ENCODE measurements at regions not wholly inside any gene's neighbourhood (a gene's known extent, or its start where the extent isn't known, plus 50 kb on each side); places are given as distances from the start of the nearest gene placed in this dataset.
A peak's percentile ranks its signal among the peaks of the same experiment; 100 is the strongest.

GRCh38 chr1:193707271-193708021 lies 521.0 kb upstream of the B3GALT2 start:
- CTCF ChIA-PET = interaction anchor here (0.9 kb wide), 1 partner anchor 21 kb away, joined by 3 read pairs; no protein-coding TSS in a partner anchor
- Histone ChIP-seq H3K9me3 (ENCODE audit: low read length) (no peaks in the 10 kb centered on the region), H3K27ac (ENCODE audit: low read depth, low read length) (no peak overlapping the region), H3K4me1 (ENCODE audit: insufficient read depth, low read length) (no peaks in the 10 kb centered on the region), H3K36me3 (ENCODE audit: insufficient read depth, low read length) (no peaks in the 10 kb centered on the region), H3K27me3 (ENCODE audit: insufficient read depth, low read length, poor library complexity, severe bottlenecking) (no peaks in the 10 kb centered on the region), H3K4me3 (ENCODE audit: low read length) (no peak overlapping the region)
- no peaks in the 10 kb centered on the region for H3K27me3 Mint-ChIP-seq
- peaks cover 11 to 24% (median 14%) of the 10 kb centered on the region in 3 donors for H3K4me1 Mint-ChIP-seq
- peak overlapping the region in 3 of 7 donors; percentile 15 to 51 (median 49) for H3K4me3 Mint-ChIP-seq
- H3K27ac Mint-ChIP-seq = peak overlapping the region in 4 of 8 donors; percentile 17 to 64 (median 32)
- no peaks in the 10 kb centered on the region for H3K9me3 Mint-ChIP-seq
- POLR2A ChIA-PET = no interaction called here
- no peak for DNase-seq
- peaks cover 0 to 14% (median 0%) of the 10 kb centered on the region in 3 donors for H3K36me3 Mint-ChIP-seq

GRCh38 chr1:193706766-193707165 lies 520.4 kb upstream of the B3GALT2 start:
- ChIA-PET CTCF (no interaction called here), POLR2A (no interaction called here)
- Mint-ChIP-seq H3K9me3 (no peaks in the 10 kb centered on the region), H3K27ac (no peak overlapping the region), H3K27me3 (no peaks in the 10 kb centered on the region), H3K4me1 (peaks cover 16 to 28% (median 17%) of the 10 kb centered on the region in 3 donors), H3K4me3 (no peak overlapping the region), H3K36me3 (peaks cover 0 to 14% (median 0%) of the 10 kb centered on the region in 3 donors)
- no peaks in the 10 kb centered on the region for H3K9me3 ChIP-seq (ENCODE audit: low read length)
- no peak for DNase-seq
- H3K27me3 ChIP-seq (ENCODE audit: insufficient read depth, low read length, poor library complexity, severe bottlenecking) = no peaks in the 10 kb centered on the region
- no peak overlapping the region for H3K4me3 ChIP-seq (ENCODE audit: low read length)
- no peaks in the 10 kb centered on the region for H3K4me1 ChIP-seq (ENCODE audit: insufficient read depth, low read length)
- no peaks in the 10 kb centered on the region for H3K36me3 ChIP-seq (ENCODE audit: insufficient read depth, low read length)
- no peak overlapping the region for H3K27ac ChIP-seq (ENCODE audit: low read depth, low read length)

DNA sequence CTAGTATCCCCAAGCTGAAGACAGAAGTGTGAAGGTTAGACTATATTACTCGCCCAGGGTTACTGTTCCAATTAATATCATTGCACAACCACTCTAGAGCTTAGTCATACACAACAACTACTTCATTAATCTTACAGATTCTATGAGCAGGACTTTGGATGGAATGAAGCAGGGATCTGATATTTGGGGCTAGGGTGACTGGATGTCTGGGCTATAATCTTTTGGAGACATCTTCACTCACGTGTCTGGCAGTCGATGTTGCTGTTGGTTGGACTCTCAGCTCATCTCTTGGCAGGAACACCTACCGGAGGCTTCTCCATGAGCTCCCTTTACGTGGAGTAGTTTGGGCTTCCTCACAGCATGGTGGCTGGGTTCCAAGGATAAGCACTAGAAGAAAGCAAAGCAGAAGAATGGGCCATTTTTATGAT lies 519.2 kb upstream of the B3GALT2 start:
- H3K27me3 ChIP-seq (ENCODE audit: insufficient read depth, low read length, poor library complexity, severe bottlenecking) = no peaks in the 10 kb centered on the region
- ChIA-PET POLR2A (no interaction called here), CTCF (no interaction called here)
- no peaks in the 10 kb centered on the region for H3K27me3 Mint-ChIP-seq
- no peak overlapping the region for H3K4me3 Mint-ChIP-seq
- peaks cover 22 to 34% (median 27%) of the 10 kb centered on the region in 3 donors for H3K4me1 Mint-ChIP-seq
- H3K9me3 ChIP-seq (ENCODE audit: low read length) = no peaks in the 10 kb centered on the region
- no peaks in the 10 kb centered on the region for H3K9me3 Mint-ChIP-seq
- no peak overlapping the region for H3K27ac ChIP-seq (ENCODE audit: low read depth, low read length)
- peaks cover 0 to 14% (median 0%) of the 10 kb centered on the region in 3 donors for H3K36me3 Mint-ChIP-seq
- DNase-seq = no peak
- H3K36me3 ChIP-seq (ENCODE audit: insufficient read depth, low read length) = no peaks in the 10 kb centered on the region
- H3K27ac Mint-ChIP-seq = peak overlapping the region in 2 of 8 donors; percentile 18 to 63
- H3K4me3 ChIP-seq (ENCODE audit: low read length) = no peak overlapping the region
- no peaks in the 10 kb centered on the region for H3K4me1 ChIP-seq (ENCODE audit: insufficient read depth, low read length)

GRCh38 chr1:193703655-193704054 lies 517.2 kb upstream of the B3GALT2 start:
- ChIA-PET CTCF (no interaction called here), POLR2A (no interaction called here)
- no peaks in the 10 kb centered on the region for H3K27me3 ChIP-seq (ENCODE audit: insufficient read depth, low read length, poor library complexity, severe bottlenecking)
- Mint-ChIP-seq H3K4me3 (no peak overlapping the region), H3K27me3 (no peaks in the 10 kb centered on the region), H3K36me3 (peaks cover 0 to 14% (median 0%) of the 10 kb centered on the region in 3 donors), H3K27ac (no peak overlapping the region), H3K9me3 (no peaks in the 10 kb centered on the region), H3K4me1 (peaks cover 20 to 32% (median 27%) of the 10 kb centered on the region in 3 donors)
- no peaks in the 10 kb centered on the region for H3K9me3 ChIP-seq (ENCODE audit: low read length)
- no peak overlapping the region for H3K27ac ChIP-seq (ENCODE audit: low read depth, low read length)
- no peak for DNase-seq
- no peaks in the 10 kb centered on the region for H3K36me3 ChIP-seq (ENCODE audit: insufficient read depth, low read length)
- no peaks in the 10 kb centered on the region for H3K4me1 ChIP-seq (ENCODE audit: insufficient read depth, low read length)
- H3K4me3 ChIP-seq (ENCODE audit: low read length) = no peak overlapping the region

DNA sequence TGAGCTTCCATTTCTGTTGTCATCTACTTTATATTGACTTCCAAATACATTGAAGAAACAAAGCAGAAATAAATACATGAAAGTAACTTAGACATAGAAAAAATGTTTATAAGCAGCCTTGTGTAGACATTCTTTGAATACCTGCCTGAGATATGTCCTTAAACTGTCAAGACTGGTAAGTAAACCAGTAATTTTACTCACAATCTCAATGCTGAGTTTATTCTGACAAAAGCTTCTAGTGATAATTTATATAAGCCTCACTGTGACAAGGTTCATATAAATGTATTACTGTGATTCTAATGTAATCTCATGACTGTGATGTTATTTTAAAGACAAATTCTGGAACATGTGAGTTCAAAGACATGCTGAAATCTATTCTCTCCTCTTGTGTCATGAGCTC lies 516.7 kb upstream of the B3GALT2 start:
- Mint-ChIP-seq H3K9me3 (no peaks in the 10 kb centered on the region), H3K27me3 (no peaks in the 10 kb centered on the region), H3K27ac (no peak overlapping the region), H3K4me1 (peaks cover 17 to 28% (median 24%) of the 10 kb centered on the region in 3 donors), H3K4me3 (no peak overlapping the region), H3K36me3 (peaks cover 0 to 14% (median 0%) of the 10 kb centered on the region in 3 donors)
- no peak for DNase-seq
- CTCF ChIA-PET = no interaction called here
- no peak overlapping the region for H3K4me3 ChIP-seq (ENCODE audit: low read length)
- no peaks in the 10 kb centered on the region for H3K36me3 ChIP-seq (ENCODE audit: insufficient read depth, low read length)
- POLR2A ChIA-PET = no interaction called here
- H3K27me3 ChIP-seq (ENCODE audit: insufficient read depth, low read length, poor library complexity, severe bottlenecking) = no peaks in the 10 kb centered on the region
- H3K9me3 ChIP-seq (ENCODE audit: low read length) = no peaks in the 10 kb centered on the region
- H3K4me1 ChIP-seq (ENCODE audit: insufficient read depth, low read length) = no peaks in the 10 kb centered on the region
- no peak overlapping the region for H3K27ac ChIP-seq (ENCODE audit: low read depth, low read length)

- H3K9me3 ChIP-seq (ENCODE audit: low read length) = no peaks in the 10 kb centered on the region
- Mint-ChIP-seq H3K9me3 (no peaks in the 10 kb centered on the region), H3K4me3 (no peak overlapping the region), H3K36me3 (peaks cover 0 to 14% (median 0%) of the 10 kb centered on the region in 3 donors), H3K27ac (peak overlapping the region in 1 of 8 donors; percentile 48), H3K4me1 (peaks cover 8 to 18% (median 15%) of the 10 kb centered on the region in 3 donors), H3K27me3 (no peaks in the 10 kb centered on the region)
- no peak overlapping the region for H3K4me3 ChIP-seq (ENCODE audit: low read length)
- no peaks in the 10 kb centered on the region for H3K36me3 ChIP-seq (ENCODE audit: insufficient read depth, low read length)
- no peaks in the 10 kb centered on the region for H3K27me3 ChIP-seq (ENCODE audit: insufficient read depth, low read length, poor library complexity, severe bottlenecking)
- ChIA-PET POLR2A (no interaction called here), CTCF (no interaction called here)
- H3K4me1 ChIP-seq (ENCODE audit: insufficient read depth, low read length) = no peaks in the 10 kb centered on the region
- H3K27ac ChIP-seq (ENCODE audit: low read depth, low read length) = no peak overlapping the region
- DNase-seq = no peak
These were observed 515.3 kb upstream of the B3GALT2 start for GRCh38 chr1:193701759-193702158.

- ChIA-PET POLR2A (no interaction called here), CTCF (no interaction called here)
- Histone ChIP-seq H3K36me3 (ENCODE audit: insufficient read depth, low read length) (no peaks in the 10 kb centered on the region), H3K4me3 (ENCODE audit: low read length) (no peak overlapping the region), H3K4me1 (ENCODE audit: insufficient read depth, low read length) (no peaks in the 10 kb centered on the region), H3K27me3 (ENCODE audit: insufficient read depth, low read length, poor library complexity, severe bottlenecking) (no peaks in the 10 kb centered on the region), H3K9me3 (ENCODE audit: low read length) (no peaks in the 10 kb centered on the region), H3K27ac (ENCODE audit: low read depth, low read length) (no peak overlapping the region)
- H3K4me1 Mint-ChIP-seq = peaks cover 8 to 18% (median 15%) of the 10 kb centered on the region in 3 donors
- no peak overlapping the region for H3K4me3 Mint-ChIP-seq
- no peak for DNase-seq
- H3K36me3 Mint-ChIP-seq = peaks cover 0 to 10% (median 0%) of the 10 kb centered on the region in 3 donors
- no peaks in the 10 kb centered on the region for H3K27me3 Mint-ChIP-seq
- H3K9me3 Mint-ChIP-seq = no peaks in the 10 kb centered on the region
- H3K27ac Mint-ChIP-seq = no peak overlapping the region
These were observed 514.4 kb upstream of the B3GALT2 start for GRCh38 chr1:193700710-193701355.

DNA sequence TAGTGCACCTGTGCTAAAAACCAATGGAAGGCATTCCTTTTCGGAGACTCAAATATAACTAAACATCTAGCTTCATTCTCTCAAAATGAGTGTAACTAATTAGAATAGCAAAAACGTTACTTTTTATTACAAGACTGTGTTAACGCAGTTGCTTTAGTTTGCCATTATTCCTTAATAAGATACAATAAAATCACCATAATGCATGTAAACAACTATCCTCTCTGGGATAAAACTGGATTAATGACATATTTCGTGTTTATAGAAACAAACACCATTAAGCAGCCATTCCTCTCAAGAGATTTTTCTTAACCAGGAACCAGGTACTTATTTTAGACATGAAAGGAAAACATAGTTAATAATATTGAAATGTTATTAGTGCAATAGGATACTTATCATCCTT lies 512.8 kb upstream of the B3GALT2 start:
- no peak for DNase-seq
- H3K4me3 Mint-ChIP-seq = no peak overlapping the region
- peaks cover 8 to 18% (median 15%) of the 10 kb centered on the region in 3 donors for H3K4me1 Mint-ChIP-seq
- no peaks in the 10 kb centered on the region for H3K36me3 ChIP-seq (ENCODE audit: insufficient read depth, low read length)
- ChIA-PET CTCF (no interaction called here), POLR2A (no interaction called here)
- H3K9me3 Mint-ChIP-seq = no peaks in the 10 kb centered on the region
- no peaks in the 10 kb centered on the region for H3K36me3 Mint-ChIP-seq
- no peaks in the 10 kb centered on the region for H3K27me3 ChIP-seq (ENCODE audit: insufficient read depth, low read length, poor library complexity, severe bottlenecking)
- H3K4me1 ChIP-seq (ENCODE audit: insufficient read depth, low read length) = no peaks in the 10 kb centered on the region
- no peak overlapping the region for H3K27ac Mint-ChIP-seq
- H3K27me3 Mint-ChIP-seq = no peaks in the 10 kb centered on the region
- no peak overlapping the region for H3K27ac ChIP-seq (ENCODE audit: low read depth, low read length)
- H3K4me3 ChIP-seq (ENCODE audit: low read length) = no peak overlapping the region
- H3K9me3 ChIP-seq (ENCODE audit: low read length) = no peaks in the 10 kb centered on the region
